ENCODE measurements at regions not wholly inside any gene's neighbourhood (a gene's known extent, or its start where the extent isn't known, plus 50 kb on each side); places are given as distances from the start of the nearest gene placed in this dataset.

DNA sequence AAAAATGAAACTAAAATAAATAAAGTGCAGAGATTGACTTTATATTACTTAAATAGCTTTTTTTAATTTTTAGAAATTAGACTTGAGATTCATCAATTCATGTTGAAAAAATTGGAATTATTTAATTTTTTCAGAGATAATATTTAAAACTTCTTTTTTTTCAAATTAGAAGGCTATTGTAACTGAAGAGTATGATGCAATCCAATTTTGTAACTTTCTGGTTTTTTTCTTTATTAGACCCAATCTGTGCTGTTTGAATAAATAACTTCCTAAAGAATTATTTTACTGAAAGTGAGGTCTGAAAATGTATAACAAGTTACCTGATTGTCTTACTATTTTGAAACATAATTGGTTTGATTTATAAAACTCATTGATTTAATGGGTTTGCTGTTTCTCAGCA lies 200.9 kb downstream of the MAD2L1 start:
- H3K27ac ChIP-seq (ENCODE audit: low read depth, low read length), result no peak overlapping the region
- no peaks in the 10 kb centered on the region for H3K27me3 ChIP-seq (ENCODE audit: insufficient read depth, low read length)
- peak overlapping the region; percentile 14 for H2AFZ ChIP-seq (ENCODE audit: low read length, unreplicated experiment)
- H3K36me3 ChIP-seq (ENCODE audit: insufficient read depth, low read length), result no peaks in the 10 kb centered on the region
- peak overlapping the region; percentile 11; the same call in 1 of the 2 replicates for H3K4me3 ChIP-seq (ENCODE audit: low read depth, low read length)
- no peaks in the 10 kb centered on the region for H3K79me2 ChIP-seq (ENCODE audit: control insufficient read depth, insufficient read depth, low read length, unreplicated experiment)
- no peaks in the 10 kb centered on the region for H3K4me1 ChIP-seq (ENCODE audit: control insufficient read depth, insufficient read depth, low read length, unreplicated experiment)

DNA sequence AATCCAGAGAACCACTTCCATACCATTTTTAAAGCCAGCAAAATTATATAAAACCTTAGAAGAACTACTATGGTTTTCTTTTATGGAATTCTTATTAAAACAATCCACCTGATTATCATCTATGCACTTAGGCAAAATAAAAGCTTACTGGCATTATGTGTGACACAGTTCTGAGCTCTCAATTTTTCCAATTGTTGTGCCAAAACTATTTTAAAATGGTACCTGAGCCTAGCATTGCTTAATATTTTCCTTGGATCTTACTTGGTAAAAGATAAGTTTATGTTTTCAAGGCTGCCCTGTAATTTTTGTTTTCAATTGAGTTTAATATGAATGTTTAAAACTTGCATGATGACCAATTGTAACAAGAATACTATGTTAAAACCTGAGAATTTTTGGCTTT lies 201.3 kb downstream of the MAD2L1 start:
- peak overlapping the region; percentile 11 for H3K4me3 ChIP-seq (ENCODE audit: low read depth, low read length)
- H3K79me2 ChIP-seq (ENCODE audit: control insufficient read depth, insufficient read depth, low read length, unreplicated experiment), result no peaks in the 10 kb centered on the region
- no peaks in the 10 kb centered on the region for H3K36me3 ChIP-seq (ENCODE audit: insufficient read depth, low read length)
- peak overlapping the region; percentile 31 for H2AFZ ChIP-seq (ENCODE audit: low read length, unreplicated experiment)
- no peaks in the 10 kb centered on the region for H3K4me1 ChIP-seq (ENCODE audit: control insufficient read depth, insufficient read depth, low read length, unreplicated experiment)
- H3K27ac ChIP-seq (ENCODE audit: low read depth, low read length), result no peak overlapping the region
- H3K27me3 ChIP-seq (ENCODE audit: insufficient read depth, low read length), result no peaks in the 10 kb centered on the region

DNA sequence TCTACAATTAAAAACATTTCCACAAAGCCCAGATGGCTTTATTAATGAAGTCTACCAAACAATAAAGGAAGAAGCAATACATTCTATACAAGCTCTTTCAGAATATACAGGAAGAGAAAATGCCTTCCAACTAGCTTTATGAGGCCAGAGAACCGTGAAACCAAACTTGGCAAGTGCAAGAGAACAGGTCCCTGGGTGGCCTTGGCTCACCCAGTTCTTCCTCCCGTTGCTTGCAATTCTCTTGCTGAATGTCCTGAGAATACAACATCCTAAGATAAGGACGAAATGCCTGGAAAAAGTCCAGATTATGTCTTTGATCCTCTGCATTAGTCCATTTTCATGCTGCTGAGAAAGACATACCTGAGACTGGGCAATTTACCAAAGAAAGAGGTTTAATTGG lies 204.9 kb downstream of the MAD2L1 start:
- Histone ChIP-seq H3K4me3 (ENCODE audit: low read depth, low read length) (no peak overlapping the region), H3K27ac (ENCODE audit: low read depth, low read length) (no peak overlapping the region), H2AFZ (ENCODE audit: low read length, unreplicated experiment) (no peak overlapping the region), H3K4me1 (ENCODE audit: control insufficient read depth, insufficient read depth, low read length, unreplicated experiment) (no peaks in the 10 kb centered on the region), H3K36me3 (ENCODE audit: insufficient read depth, low read length) (no peaks in the 10 kb centered on the region), H3K79me2 (ENCODE audit: control insufficient read depth, insufficient read depth, low read length, unreplicated experiment) (no peaks in the 10 kb centered on the region), H3K27me3 (ENCODE audit: insufficient read depth, low read length) (no peaks in the 10 kb centered on the region)

DNA sequence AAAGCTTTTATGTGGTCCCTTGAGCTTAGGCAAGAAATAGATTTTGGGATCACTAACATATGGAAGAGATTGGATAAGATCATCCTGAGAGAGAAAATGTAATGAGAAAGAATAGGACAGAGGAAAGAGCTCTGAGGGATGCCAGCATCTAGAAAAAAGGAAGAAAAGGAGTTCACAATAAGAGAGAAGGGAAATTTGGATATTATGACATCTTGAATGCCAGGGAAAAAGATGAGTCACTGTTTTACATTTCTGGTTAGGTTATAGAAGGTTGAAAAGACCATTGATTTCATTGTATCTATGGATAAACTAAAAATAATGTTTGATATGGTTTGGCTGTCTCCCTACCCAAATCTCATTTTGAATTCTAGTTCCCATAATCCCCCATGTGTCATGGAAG lies 208.5 kb downstream of the MAD2L1 start:
- Histone ChIP-seq H3K36me3 (ENCODE audit: insufficient read depth, low read length) (no peaks in the 10 kb centered on the region), H3K27ac (ENCODE audit: low read depth, low read length) (no peak overlapping the region), H3K79me2 (ENCODE audit: control insufficient read depth, insufficient read depth, low read length, unreplicated experiment) (no peaks in the 10 kb centered on the region), H3K4me3 (ENCODE audit: low read depth, low read length) (no peak overlapping the region), H3K27me3 (ENCODE audit: insufficient read depth, low read length) (no peaks in the 10 kb centered on the region), H2AFZ (ENCODE audit: low read length, unreplicated experiment) (no peak overlapping the region), H3K4me1 (ENCODE audit: control insufficient read depth, insufficient read depth, low read length, unreplicated experiment) (no peaks in the 10 kb centered on the region)

DNA sequence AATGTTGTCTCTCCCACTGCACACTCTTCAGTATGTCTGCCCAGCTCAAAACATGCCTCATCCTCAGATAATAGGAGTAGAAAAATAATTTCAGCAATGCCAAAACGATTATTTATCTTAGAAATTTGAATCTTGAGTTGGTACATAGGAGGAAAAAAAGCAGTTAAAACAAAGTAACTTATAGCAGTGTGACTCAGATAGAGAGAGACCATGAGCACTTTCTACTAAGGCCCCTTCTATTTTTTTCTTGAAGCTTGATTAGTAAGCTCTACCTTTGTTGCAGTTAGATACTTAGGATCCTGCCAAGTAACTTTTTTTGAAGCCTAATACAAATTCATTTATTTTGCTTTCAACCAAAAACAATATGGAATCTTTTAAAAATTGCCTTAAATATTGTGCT lies 212.3 kb downstream of the MAD2L1 start:
- H2AFZ ChIP-seq (ENCODE audit: low read length, unreplicated experiment), result no peak overlapping the region
- no peak overlapping the region for H3K4me3 ChIP-seq (ENCODE audit: low read depth, low read length)
- no peaks in the 10 kb centered on the region for H3K4me1 ChIP-seq (ENCODE audit: control insufficient read depth, insufficient read depth, low read length, unreplicated experiment)
- H3K27ac ChIP-seq (ENCODE audit: low read depth, low read length), result no peak overlapping the region
- no peaks in the 10 kb centered on the region for H3K36me3 ChIP-seq (ENCODE audit: insufficient read depth, low read length)
- no peaks in the 10 kb centered on the region for H3K79me2 ChIP-seq (ENCODE audit: control insufficient read depth, insufficient read depth, low read length, unreplicated experiment)
- H3K27me3 ChIP-seq (ENCODE audit: insufficient read depth, low read length), result no peaks in the 10 kb centered on the region

DNA sequence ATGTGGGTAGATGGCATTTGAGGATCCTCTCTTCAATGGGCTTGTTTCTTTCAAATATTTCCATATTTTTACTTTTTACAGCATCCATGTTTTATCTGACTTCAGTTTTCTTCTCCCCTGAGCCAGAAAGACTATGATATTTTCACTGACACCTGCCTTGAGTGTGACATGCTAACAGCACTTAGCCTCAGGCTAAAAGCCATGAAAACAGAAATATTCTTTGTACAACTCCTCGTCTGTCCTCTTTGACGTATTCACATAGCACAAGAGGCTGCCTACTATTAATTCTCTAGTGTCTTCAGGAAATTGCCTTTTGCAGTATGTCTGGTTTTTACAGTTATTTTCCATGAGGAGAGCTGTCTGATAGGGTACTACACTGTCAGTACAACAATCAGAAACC lies 215.0 kb downstream of the MAD2L1 start:
- H3K79me2 ChIP-seq (ENCODE audit: control insufficient read depth, insufficient read depth, low read length, unreplicated experiment), result no peaks in the 10 kb centered on the region
- H3K36me3 ChIP-seq (ENCODE audit: insufficient read depth, low read length), result no peaks in the 10 kb centered on the region
- H3K4me1 ChIP-seq (ENCODE audit: control insufficient read depth, insufficient read depth, low read length, unreplicated experiment), result no peaks in the 10 kb centered on the region
- no peak overlapping the region for H3K4me3 ChIP-seq (ENCODE audit: low read depth, low read length)
- H3K27ac ChIP-seq (ENCODE audit: low read depth, low read length), result no peak overlapping the region
- H2AFZ ChIP-seq (ENCODE audit: low read length, unreplicated experiment), result no peak overlapping the region
- H3K27me3 ChIP-seq (ENCODE audit: insufficient read depth, low read length), result no peaks in the 10 kb centered on the region

DNA sequence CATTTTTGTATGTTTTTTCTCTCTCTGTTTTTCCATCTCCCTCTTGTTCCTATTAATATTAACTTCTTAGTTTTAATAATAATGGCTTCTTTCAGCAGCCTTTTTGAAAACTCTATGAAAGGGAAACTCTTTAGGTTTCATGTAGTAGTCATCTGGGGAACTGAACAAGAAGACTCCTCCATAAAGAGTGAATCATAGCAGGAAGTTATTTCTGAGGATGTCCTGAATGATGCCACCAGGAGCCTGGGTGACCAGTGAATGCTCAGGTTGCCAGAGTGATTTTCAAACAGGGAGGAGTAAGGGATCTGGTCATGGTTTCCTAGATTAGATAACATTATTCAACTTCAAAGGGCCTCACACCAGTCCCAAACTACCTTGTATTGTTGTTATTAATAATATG lies 212.8 kb upstream of the PDE5A start:
- H3K27me3 ChIP-seq (ENCODE audit: insufficient read depth, low read length), result no peaks in the 10 kb centered on the region
- no peaks in the 10 kb centered on the region for H3K4me1 ChIP-seq (ENCODE audit: control insufficient read depth, insufficient read depth, low read length, unreplicated experiment)
- H3K27ac ChIP-seq (ENCODE audit: low read depth, low read length), result no peak overlapping the region
- H3K36me3 ChIP-seq (ENCODE audit: insufficient read depth, low read length), result no peaks in the 10 kb centered on the region
- no peaks in the 10 kb centered on the region for H3K79me2 ChIP-seq (ENCODE audit: control insufficient read depth, insufficient read depth, low read length, unreplicated experiment)
- no peak overlapping the region for H2AFZ ChIP-seq (ENCODE audit: low read length, unreplicated experiment)
- H3K4me3 ChIP-seq (ENCODE audit: low read depth, low read length), result no peak overlapping the region

DNA sequence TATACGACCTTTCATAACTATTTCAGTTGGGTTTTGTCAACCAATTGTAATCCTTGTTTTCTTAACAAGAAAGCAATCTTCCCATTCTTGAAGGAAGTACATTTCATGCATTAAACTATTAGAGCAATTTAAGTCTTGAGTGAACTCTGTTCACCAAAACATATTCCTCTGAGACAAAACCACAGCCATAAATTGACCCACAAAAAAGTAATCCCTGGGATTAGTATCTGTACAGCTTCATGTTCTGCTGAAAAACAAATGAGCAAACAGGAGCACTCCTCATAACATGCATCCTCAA lies 207.0 kb upstream of the PDE5A start:
- H3K27ac ChIP-seq (ENCODE audit: low read depth, low read length), result no peak overlapping the region
- no peaks in the 10 kb centered on the region for H3K27me3 ChIP-seq (ENCODE audit: insufficient read depth, low read length)
- no peak overlapping the region for H3K4me3 ChIP-seq (ENCODE audit: low read depth, low read length)
- H3K4me1 ChIP-seq (ENCODE audit: control insufficient read depth, insufficient read depth, low read length, unreplicated experiment), result no peaks in the 10 kb centered on the region
- no peak overlapping the region for H2AFZ ChIP-seq (ENCODE audit: low read length, unreplicated experiment)
- no peaks in the 10 kb centered on the region for H3K79me2 ChIP-seq (ENCODE audit: control insufficient read depth, insufficient read depth, low read length, unreplicated experiment)
- H3K36me3 ChIP-seq (ENCODE audit: insufficient read depth, low read length), result no peaks in the 10 kb centered on the region

DNA sequence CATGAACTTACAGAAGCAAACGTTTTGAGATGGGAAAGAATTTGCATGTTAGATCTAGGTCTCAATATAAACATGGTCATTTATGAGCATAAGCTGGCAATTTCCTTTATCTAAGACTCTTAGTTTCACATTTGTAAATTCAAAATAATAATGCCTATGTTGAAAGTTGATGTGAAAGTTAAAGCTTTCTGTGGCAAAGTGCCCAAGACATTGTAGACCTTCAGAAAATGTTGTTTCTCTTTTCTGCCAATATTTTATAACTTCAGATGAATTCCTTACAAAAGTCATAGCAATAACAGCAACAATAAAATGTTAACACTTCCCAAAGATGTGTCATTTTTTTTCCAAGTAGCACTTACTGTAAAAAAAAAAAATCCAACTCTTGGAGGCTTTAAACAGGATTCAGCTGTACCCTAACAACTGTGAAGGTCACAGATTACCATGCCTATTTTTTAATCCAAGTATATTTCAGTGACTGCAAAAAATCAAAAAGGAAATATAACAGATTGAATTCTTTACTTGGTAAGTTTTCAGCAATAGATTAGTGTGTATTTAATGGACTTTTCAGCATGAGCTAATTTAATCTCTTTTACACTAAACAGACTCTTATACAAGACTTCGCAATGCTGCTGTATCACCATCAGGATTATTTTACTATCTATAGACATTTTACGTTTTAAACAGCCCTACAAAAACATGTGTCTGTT lies 206.5 kb upstream of the PDE5A start:
- Histone ChIP-seq H3K27ac (ENCODE audit: low read depth, low read length) (no peak overlapping the region), H3K4me3 (ENCODE audit: low read depth, low read length) (no peak overlapping the region)

DNA sequence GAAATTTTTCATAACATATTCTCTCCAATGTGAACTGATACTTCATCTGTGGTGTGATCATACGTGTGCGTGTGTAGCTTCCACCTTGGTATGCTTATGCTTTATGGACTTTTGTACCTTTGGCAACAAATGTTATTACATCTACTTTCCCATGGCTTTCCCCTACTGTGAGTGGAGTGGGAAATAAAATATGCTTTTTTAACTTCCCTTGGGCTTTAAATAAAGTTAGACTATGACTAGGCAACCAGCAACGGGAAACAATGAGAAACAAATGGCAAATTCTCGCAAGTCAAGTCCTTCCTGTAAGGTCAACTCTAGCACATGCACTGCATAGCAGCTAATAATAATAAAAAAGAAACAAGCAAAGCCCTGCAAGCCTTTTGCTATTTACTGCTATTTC lies 205.0 kb upstream of the PDE5A start:
- H3K36me3 ChIP-seq (ENCODE audit: insufficient read depth, low read length), result no peaks in the 10 kb centered on the region
- H3K27me3 ChIP-seq (ENCODE audit: insufficient read depth, low read length), result no peaks in the 10 kb centered on the region
- H3K4me3 ChIP-seq (ENCODE audit: low read depth, low read length), result no peak overlapping the region
- no peaks in the 10 kb centered on the region for H3K4me1 ChIP-seq (ENCODE audit: control insufficient read depth, insufficient read depth, low read length, unreplicated experiment)
- H3K27ac ChIP-seq (ENCODE audit: low read depth, low read length), result no peak overlapping the region
- H3K79me2 ChIP-seq (ENCODE audit: control insufficient read depth, insufficient read depth, low read length, unreplicated experiment), result no peaks in the 10 kb centered on the region
- peak overlapping the region; percentile 10 for H2AFZ ChIP-seq (ENCODE audit: low read length, unreplicated experiment)

More for the DNA sequence above, 206.5 kb upstream of the PDE5A start:
- Histone ChIP-seq H3K79me2 (ENCODE audit: control insufficient read depth, insufficient read depth, low read length, unreplicated experiment) (no peaks in the 10 kb centered on the region), H3K36me3 (ENCODE audit: insufficient read depth, low read length) (no peaks in the 10 kb centered on the region), H2AFZ (ENCODE audit: low read length, unreplicated experiment) (no peak overlapping the region), H3K27me3 (ENCODE audit: insufficient read depth, low read length) (no peaks in the 10 kb centered on the region), H3K4me1 (ENCODE audit: control insufficient read depth, insufficient read depth, low read length, unreplicated experiment) (no peaks in the 10 kb centered on the region)

DNA sequence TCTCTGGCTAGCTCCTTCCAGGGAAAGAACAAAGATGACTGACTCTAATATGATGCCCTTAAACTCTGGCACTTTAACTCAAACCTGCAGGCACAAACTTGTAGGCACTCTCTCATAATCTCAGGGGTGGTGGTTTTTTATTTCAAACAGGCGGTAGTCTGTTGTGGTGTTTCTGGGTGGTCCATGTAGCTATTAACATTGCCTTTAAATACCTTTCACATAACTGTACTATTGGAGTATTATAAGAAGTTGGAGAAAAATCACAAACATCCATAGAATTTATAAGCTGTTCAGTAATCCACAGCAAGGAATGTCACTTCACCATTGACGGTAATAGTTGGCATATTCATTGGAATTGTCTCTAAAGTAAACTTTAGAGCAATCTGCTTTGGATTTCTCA lies 204.2 kb upstream of the PDE5A start:
- Histone ChIP-seq H3K4me1 (ENCODE audit: control insufficient read depth, insufficient read depth, low read length, unreplicated experiment) (no peaks in the 10 kb centered on the region), H3K36me3 (ENCODE audit: insufficient read depth, low read length) (no peaks in the 10 kb centered on the region), H3K27ac (ENCODE audit: low read depth, low read length) (no peak overlapping the region), H3K79me2 (ENCODE audit: control insufficient read depth, insufficient read depth, low read length, unreplicated experiment) (no peaks in the 10 kb centered on the region), H3K4me3 (ENCODE audit: low read depth, low read length) (no peak overlapping the region), H3K27me3 (ENCODE audit: insufficient read depth, low read length) (no peaks in the 10 kb centered on the region), H2AFZ (ENCODE audit: low read length, unreplicated experiment) (no peak overlapping the region)
